Body of pancreas (tissue), 4 donors: ENCODE measurements at regions not wholly inside any gene's neighbourhood (a gene's known extent, or its start where the extent isn't known, plus 50 kb on each side); places are given as distances from the start of the nearest gene placed in this dataset.

Experiments
- ATAC-seq: fragments of 150-250 bp; one replicate; pipeline ENCODE4 v1.9.1; 2016
- DNase-seq, 4 donors: peaks; one replicate each; pipeline ENCODE4 v3.0.0-alpha.2; 2019
- H3K27ac ChIP-seq, 4 donors: fragments of 200-600 bp; sonication (generic); 1 replicate in 3 of 4; 2 replicates in 1 of 4; pipeline versions ENCODE4 v1.5.1 to v1.6.1; 2016 to 2019; ENCODE audit warnings: mild to moderate bottlenecking in 1 of 4, mixed read lengths in 1 of 4, moderate library complexity in 1 of 4
- H3K27me3 ChIP-seq, 2 donors: fragments of 200-600 bp; sonication (generic); one replicate each; pipeline ENCODE4 v1.6.0; 2016; ENCODE audit warnings: mild to moderate bottlenecking in 1 of 2
- H3K36me3 ChIP-seq, 2 donors: fragments of 200-600 bp; sonication (generic); replicated peaks in 1 of 2; 2 replicates each; pipeline ENCODE4 v1.5.1; 2016; ENCODE audit warnings: low read depth in 2 of 2; ENCODE audit not compliant: insufficient read depth in 1 of 2
- H3K4me1 ChIP-seq: fragments of 200-600 bp; sonication (generic); one replicate; pipeline ENCODE4 v1.6.0; 2016
- H3K4me3 ChIP-seq, 2 donors: fragments of 200-600 bp; sonication (generic); 1 replicate in 1 of 2; 2 replicates in 1 of 2; pipeline ENCODE4 v1.5.1; 2016 to 2019
- H3K9me3 ChIP-seq, 3 donors: fragments of 200-600 bp; sonication (generic); 1 replicate in 2 of 3; 2 replicates in 1 of 3; pipeline ENCODE4 v1.5.1; 2016
- POLR2A ChIP-seq, 3 donors: fragments of 450-650 bp; IDR thresholded peaks; one replicate each; pipeline ENCODE4 v1.6.1; 2016; ENCODE audit warnings: antibody characterized with exemption in 3 of 3, mild to moderate bottlenecking in 2 of 3
- WGBS, 2 donors: methylation state at CpG; one replicate each; pipeline ENCODE4 v1.1.5; 2017; 5-methylcytosine and 5-hydroxymethylcytosine counted together
- intact Hi-C: fragments of 100-400 bp; cut with DNase I; formaldehyde crosslinking; loops from one replicate; pipeline ENCODE4 v1.15.1; 2023
- TF ChIP-seq, protein P1 (sequence below), 7 experiments: fragments of 450-650 bp in 4 of 7; fragments of 200-600 bp in 3 of 7; sonication (generic) in 3 of 7; IDR thresholded peaks; one replicate each; pipeline ENCODE4 v1.5.1; 2016 to 2019; ENCODE audit warnings: antibody characterized with exemption in 7 of 7

DNA sequence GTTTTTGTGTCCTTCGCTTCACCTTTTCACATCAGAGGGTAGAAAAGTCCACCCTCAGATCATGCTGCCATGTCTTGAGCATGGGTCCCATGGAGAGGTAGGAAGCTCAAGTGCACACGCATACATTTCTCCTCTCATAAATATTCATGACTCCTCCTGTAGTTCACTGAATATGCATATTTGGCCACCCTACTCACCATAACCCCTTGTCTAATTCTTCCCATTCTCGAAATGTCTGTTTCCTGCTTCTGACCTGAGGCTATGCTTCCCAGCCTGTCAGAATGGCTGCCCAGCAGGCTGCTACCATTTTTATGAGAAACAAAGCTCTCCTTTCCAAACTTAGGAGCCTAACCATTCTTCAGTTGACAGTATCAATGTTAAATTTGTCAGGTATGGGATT is 86.5 kb downstream of the ADRA2C start:
- WGBS, 2 donors: 71 to 80% methylated on average over 3 of the region's 3 CpGs
- TF ChIP-seq POLR2A (IDR thresholded peaks at IDR 0.05): no peak
- TF ChIP-seq, protein P1, sequence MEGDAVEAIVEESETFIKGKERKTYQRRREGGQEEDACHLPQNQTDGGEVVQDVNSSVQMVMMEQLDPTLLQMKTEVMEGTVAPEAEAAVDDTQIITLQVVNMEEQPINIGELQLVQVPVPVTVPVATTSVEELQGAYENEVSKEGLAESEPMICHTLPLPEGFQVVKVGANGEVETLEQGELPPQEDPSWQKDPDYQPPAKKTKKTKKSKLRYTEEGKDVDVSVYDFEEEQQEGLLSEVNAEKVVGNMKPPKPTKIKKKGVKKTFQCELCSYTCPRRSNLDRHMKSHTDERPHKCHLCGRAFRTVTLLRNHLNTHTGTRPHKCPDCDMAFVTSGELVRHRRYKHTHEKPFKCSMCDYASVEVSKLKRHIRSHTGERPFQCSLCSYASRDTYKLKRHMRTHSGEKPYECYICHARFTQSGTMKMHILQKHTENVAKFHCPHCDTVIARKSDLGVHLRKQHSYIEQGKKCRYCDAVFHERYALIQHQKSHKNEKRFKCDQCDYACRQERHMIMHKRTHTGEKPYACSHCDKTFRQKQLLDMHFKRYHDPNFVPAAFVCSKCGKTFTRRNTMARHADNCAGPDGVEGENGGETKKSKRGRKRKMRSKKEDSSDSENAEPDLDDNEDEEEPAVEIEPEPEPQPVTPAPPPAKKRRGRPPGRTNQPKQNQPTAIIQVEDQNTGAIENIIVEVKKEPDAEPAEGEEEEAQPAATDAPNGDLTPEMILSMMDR (IDR thresholded peaks at IDR 0.05): no peak
- H3K4me1 ChIP-seq: no peaks in the 10 kb centered on the region
- peaks cover 0 to 5% (median 0%) of the 10 kb centered on the region in 3 donors for H3K9me3 ChIP-seq
- H3K27me3 ChIP-seq: peaks cover 0 to 8% of the 10 kb centered on the region in 2 donors
- ATAC-seq (no peak), DNase-seq (no peak)
- intact Hi-C loops: no loop called here
- no peaks in the 10 kb centered on the region for H3K36me3 ChIP-seq
- H3K4me3 ChIP-seq: no peak overlapping the region
- no peak overlapping the region for H3K27ac ChIP-seq

DNA sequence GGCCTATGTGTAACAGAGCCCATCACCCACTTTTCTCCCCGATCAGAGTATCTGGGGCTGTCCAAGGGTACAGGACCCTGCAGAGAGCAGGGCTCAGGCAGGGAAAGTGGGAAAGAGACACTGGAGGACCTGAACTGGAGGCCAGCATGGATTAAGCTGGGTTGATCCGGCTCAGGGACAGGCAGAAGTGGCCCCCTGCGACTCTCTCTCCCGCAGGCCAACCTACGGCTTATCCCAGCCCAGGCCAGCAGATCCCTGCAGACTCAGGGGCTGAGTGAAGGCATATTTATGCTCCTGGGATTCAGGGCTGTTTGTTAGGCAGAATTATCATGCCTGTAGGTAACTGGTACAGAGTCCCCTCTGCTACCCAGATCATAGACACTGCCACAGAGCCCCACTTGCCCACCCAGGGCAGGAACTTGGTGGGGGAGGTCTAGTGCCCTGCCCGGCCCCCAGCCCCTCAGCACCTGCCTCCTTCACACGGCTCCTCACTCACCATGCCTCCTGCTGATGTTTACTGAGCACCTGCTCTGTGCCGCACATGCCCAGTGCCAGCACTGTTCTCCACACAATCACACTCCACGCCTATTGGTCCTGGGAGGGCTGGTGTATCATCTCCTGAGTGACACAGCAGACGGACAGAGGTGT is 87.3 kb downstream of the ADRA2C start:
- WGBS, 2 donors: 55 to 56% methylated on average over 7 to 10 of the region's 10 CpGs
- ATAC-seq (no peak), DNase-seq (no peak)
- no peak overlapping the region for H3K27ac ChIP-seq
- peaks cover 0 to 5% (median 0%) of the 10 kb centered on the region in 3 donors for H3K9me3 ChIP-seq
- TF ChIP-seq, protein P1 (IDR thresholded peaks at IDR 0.05): no peak
- no peak for TF ChIP-seq POLR2A (IDR thresholded peaks at IDR 0.05)
- no peaks in the 10 kb centered on the region for H3K36me3 ChIP-seq
- no peak overlapping the region for H3K4me3 ChIP-seq
- no peaks in the 10 kb centered on the region for H3K4me1 ChIP-seq
- intact Hi-C loops: no loop called here
- H3K27me3 ChIP-seq: peaks cover 0 to 8% of the 10 kb centered on the region in 2 donors

DNA sequence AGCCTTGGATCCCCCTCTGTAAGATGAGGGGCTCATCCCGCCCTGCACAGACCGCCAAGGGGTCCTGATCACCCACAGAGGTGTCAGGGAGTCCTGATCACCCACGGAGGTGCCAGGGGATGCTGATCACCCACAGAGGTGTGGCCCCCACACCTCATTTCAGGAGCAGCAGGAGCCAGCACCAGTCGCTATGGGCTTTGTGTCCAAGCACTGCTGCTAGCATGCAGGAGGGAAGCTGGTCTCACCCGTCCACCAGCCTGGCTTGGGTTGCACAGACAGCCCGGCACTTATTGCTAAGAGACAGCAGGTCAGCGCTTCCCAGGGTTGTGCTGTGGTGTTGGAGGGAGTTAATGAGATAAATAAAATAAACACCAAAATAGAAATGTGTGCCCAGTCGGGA is 88.5 kb downstream of the ADRA2C start:
- no peaks in the 10 kb centered on the region for H3K36me3 ChIP-seq
- no peak for ATAC-seq
- DNase-seq: no peak
- H3K4me3 ChIP-seq: no peak overlapping the region
- peaks cover 0 to 8% of the 10 kb centered on the region in 2 donors for H3K27me3 ChIP-seq
- H3K4me1 ChIP-seq: no peaks in the 10 kb centered on the region
- WGBS, 2 donors: 35 to 49% methylated on average over 4 to 8 of the region's 8 CpGs
- intact Hi-C loops: no loop called here
- TF ChIP-seq POLR2A (IDR thresholded peaks at IDR 0.05): no peak
- TF ChIP-seq, protein P1 (IDR thresholded peaks at IDR 0.05): no peak
- H3K27ac ChIP-seq: no peak overlapping the region
- H3K9me3 ChIP-seq: peaks cover 0 to 5% (median 0%) of the 10 kb centered on the region in 3 donors

DNA sequence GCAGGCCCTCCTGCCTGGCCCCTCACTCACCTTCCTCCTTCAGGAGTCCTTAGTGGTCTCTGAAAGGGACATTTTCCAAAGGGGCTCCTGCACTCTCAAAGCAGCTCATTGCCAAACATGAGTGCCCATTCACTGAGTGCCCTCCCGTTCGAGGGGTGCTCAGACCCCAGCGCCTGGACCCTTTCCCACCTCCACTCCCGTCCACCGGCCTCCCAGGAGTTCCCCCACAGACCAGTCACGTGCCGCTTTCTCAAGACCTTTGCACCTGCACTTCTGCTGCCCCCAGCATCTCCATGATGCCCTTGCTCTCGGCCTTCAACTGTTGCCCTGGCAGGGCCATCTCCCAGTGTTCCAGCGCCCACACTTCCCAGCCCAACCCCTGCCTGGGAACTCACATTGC is 89.5 kb downstream of the ADRA2C start:
- Histone ChIP-seq H3K27me3 (peaks cover 0 to 8% of the 10 kb centered on the region in 2 donors), H3K9me3 (no peaks in the 10 kb centered on the region), H3K4me1 (no peaks in the 10 kb centered on the region), H3K27ac (no peak overlapping the region), H3K36me3 (no peaks in the 10 kb centered on the region), H3K4me3 (no peak overlapping the region)
- no peak for DNase-seq
- WGBS, 2 donors: 51 to 52% methylated on average over 9 of the region's 9 CpGs
- no peak for TF ChIP-seq POLR2A (IDR thresholded peaks at IDR 0.05)
- TF ChIP-seq, protein P1 (IDR thresholded peaks at IDR 0.05): no peak
- intact Hi-C loops: no loop called here
- ATAC-seq: no peak

DNA sequence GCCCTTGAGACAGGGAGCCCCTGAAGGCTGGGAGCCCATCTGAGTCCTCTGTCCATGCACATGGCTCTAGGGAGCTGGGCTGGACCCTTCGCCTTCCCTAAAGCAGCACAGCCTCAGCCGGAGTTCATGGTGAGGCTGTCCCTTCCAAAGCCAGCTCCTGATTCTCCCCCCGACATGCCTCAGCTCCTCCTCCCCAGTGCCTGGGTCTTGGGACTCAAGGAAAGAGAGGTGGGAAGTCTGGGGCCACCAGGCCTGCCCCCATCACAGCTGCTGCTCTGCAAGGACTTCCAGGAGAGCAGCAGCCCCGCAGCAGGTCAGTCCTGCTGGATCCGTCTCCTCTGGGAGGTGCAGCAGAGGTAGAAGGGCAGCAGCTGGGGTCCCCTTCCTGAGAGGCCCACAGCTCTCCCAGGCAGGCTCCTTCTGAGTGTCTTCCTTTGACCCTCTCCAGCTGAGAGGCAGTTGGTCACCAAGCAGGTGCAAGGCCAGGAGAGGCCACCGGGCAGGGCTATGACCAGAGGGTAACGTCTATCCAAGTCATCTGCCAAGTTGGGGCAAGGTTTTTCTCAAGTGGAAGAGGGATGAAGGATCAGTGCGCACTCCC is 90.5 kb downstream of the ADRA2C start:
- Histone ChIP-seq H3K4me1 (no peaks in the 10 kb centered on the region), H3K9me3 (no peaks in the 10 kb centered on the region), H3K27ac (no peak overlapping the region), H3K4me3 (no peak overlapping the region), H3K27me3 (peaks cover 0 to 8% of the 10 kb centered on the region in 2 donors), H3K36me3 (no peaks in the 10 kb centered on the region)
- WGBS, 2 donors: 39 to 57% methylated on average over 3 to 8 of the region's 8 CpGs
- ATAC-seq (no peak), DNase-seq (no peak)
- TF ChIP-seq POLR2A (IDR thresholded peaks at IDR 0.05): no peak
- TF ChIP-seq, protein P1 (IDR thresholded peaks at IDR 0.05): no peak
- intact Hi-C loops: no loop called here
